B cell (primary cell): ENCODE measurements at regions not wholly inside any gene's neighbourhood (a gene's known extent, or its start where the extent isn't known, plus 50 kb on each side); places are given as distances from the start of the nearest gene placed in this dataset.

Experiments
- ATAC-seq: fragments of 200-7000 bp; cut with Tn5 transposase; one replicate; pipeline ENCODE4 v1.10.0; 2021; ENCODE audit warnings: low read depth, mild to moderate bottlenecking, moderate number of reproducible peaks, moderate library complexity
- CTCF ChIA-PET: fragments of 350-600 bp; sonication (Branson Sonifier 250); formaldehyde crosslinking; loops from one replicate; lab custom pipeline; 2021; ENCODE audit warnings: antibody characterized with exemption, inconsistent platforms; lab: Charles Lee
- POLR2A ChIA-PET: fragments of 350-600 bp; sonication (Branson Sonifier 250); formaldehyde crosslinking; loops from one replicate; lab custom pipeline; 2021; ENCODE audit warnings: antibody characterized with exemption; lab: Charles Lee
- DNase-seq: peaks from one replicate; pipeline ENCODE4 v3.0.0; 2013
- H2AFZ ChIP-seq: 2 replicates; pipeline ENCODE4 v1.6.1; 2012; ENCODE audit warnings: mild to moderate bottlenecking, low read depth, low read length; ENCODE audit not compliant: insufficient read depth, poor library complexity, severe bottlenecking
- H3K27ac ChIP-seq, 2 donors: 1 replicate in 1 of 2; 2 replicates in 1 of 2; pipeline ENCODE4 v1.5.1; 2012 to 2013; ENCODE audit warnings: low read length in 2 of 2, mild to moderate bottlenecking in 2 of 2, moderate library complexity in 1 of 2
- H3K27me3 ChIP-seq, 4 experiments: fragments of 200-600 bp in 1 of 4; sonication (generic) in 1 of 4; replicated peaks in 1 of 4; 1 replicate in 2 of 4; 2 replicates in 2 of 4; pipeline versions ENCODE4 v1.6.1 to v1.7.0; 2013 to 2016; ENCODE audit warnings: low read length in 3 of 4, mild to moderate bottlenecking in 2 of 4, mixed read lengths in 1 of 4, moderate library complexity in 1 of 4; ENCODE audit not compliant: insufficient read depth in 4 of 4, control insufficient read depth in 3 of 4; ENCODE audit errors: control extremely low read depth in 1 of 4
- H3K36me3 ChIP-seq, 2 experiments: replicated peaks in 1 of 2; 1 replicate in 1 of 2; 2 replicates in 1 of 2; pipeline versions ENCODE4 v1.6.1 to v1.7.1; 2013; ENCODE audit warnings: low read length in 1 of 2; ENCODE audit not compliant: insufficient read depth in 2 of 2, control insufficient read depth in 1 of 2; ENCODE audit errors: control extremely low read depth in 1 of 2, extremely low read depth in 1 of 2
- H3K4me1 ChIP-seq, 2 donors: fragments of 200-600 bp in 1 of 2; sonication (generic) in 1 of 2; 1 replicate in 1 of 2; 2 replicates in 1 of 2; pipeline versions ENCODE4 v1.5.1 to v1.6.1; 2013 to 2017; ENCODE audit warnings: low read length in 2 of 2; ENCODE audit not compliant: control insufficient read depth in 2 of 2, insufficient read depth in 2 of 2
- H3K4me2 ChIP-seq: replicated peaks from 2 replicates; pipeline ENCODE3; 2012; ENCODE audit warnings: mild to moderate bottlenecking, low read depth, low read length; ENCODE audit not compliant: poor library complexity, severe bottlenecking
- H3K4me3 ChIP-seq, 5 experiments: fragments of 200-600 bp in 1 of 5; sonication (generic) in 1 of 5; 1 replicate in 3 of 5; 2 replicates in 2 of 5; pipeline versions ENCODE4 v1.5.1 to v1.7.0; 2011 to 2016; ENCODE audit warnings: low read length in 4 of 5, mild to moderate bottlenecking in 4 of 5, low read depth in 2 of 5, control low read depth in 1 of 5, moderate library complexity in 1 of 5; ENCODE audit not compliant: insufficient read depth in 1 of 5; ENCODE audit errors: control extremely low read depth in 1 of 5, extremely low read depth in 1 of 5
- H3K79me2 ChIP-seq: fragments of 200-600 bp; sonication (generic); one replicate; pipeline ENCODE4 v1.6.0; 2016; ENCODE audit warnings: low read length; ENCODE audit not compliant: control insufficient read depth, insufficient read depth
- H3K9ac ChIP-seq: fragments of 200-600 bp; sonication (generic); 2 replicates; pipeline ENCODE4 v1.6.1; 2017; ENCODE audit warnings: mild to moderate bottlenecking, low read length, moderate library complexity
- H3K9me3 ChIP-seq, 3 donors: one replicate each; pipeline versions ENCODE4 v1.6.1 to v1.7.1; 2013; ENCODE audit warnings: low read length in 2 of 3; ENCODE audit not compliant: control insufficient read depth in 2 of 3, insufficient read depth in 1 of 3; ENCODE audit errors: control extremely low read depth in 1 of 3
- H4K20me1 ChIP-seq: 2 replicates; pipeline ENCODE4 v1.6.0; 2012; ENCODE audit warnings: mild to moderate bottlenecking, low read length; ENCODE audit not compliant: insufficient read depth, control insufficient read depth, poor library complexity, severe bottlenecking
- H3K27ac Mint-ChIP-seq: one replicate; pipeline ENCODE4 v1.8.0; 2021; ENCODE audit warnings: mixed read lengths
- H3K27me3 Mint-ChIP-seq: one replicate; pipeline ENCODE4 v1.8.0; 2021; ENCODE audit warnings: mixed read lengths
- H3K4me1 Mint-ChIP-seq: one replicate; pipeline ENCODE4 v1.8.0; 2021; ENCODE audit warnings: mixed read lengths
- H3K4me3 Mint-ChIP-seq: one replicate; pipeline ENCODE4 v1.8.0; 2021; ENCODE audit warnings: mixed read lengths
- H3K9me3 Mint-ChIP-seq: one replicate; pipeline ENCODE4 v1.8.0; 2022; ENCODE audit warnings: mixed read lengths; ENCODE audit not compliant: insufficient read depth
- CTCF ChIP-seq: fragments of 200-600 bp; IDR thresholded peaks from one replicate; pipeline ENCODE4 v1.8.0; 2022; ENCODE audit warnings: antibody characterized with exemption, mild to moderate bottlenecking
- EZH2 ChIP-seq: IDR thresholded peaks from 2 replicates; pipeline ENCODE4 v1.6.1; 2012; ENCODE audit warnings: borderline replicate concordance, low read depth, mild to moderate bottlenecking, moderate library complexity, low read length; ENCODE audit not compliant: insufficient read depth, poor library complexity, severe bottlenecking
- WGBS: methylation state at CpG from one replicate; pipeline ENCODE4 v1.1.5; 2013; ENCODE audit warnings: missing lambda C conversion rate; ENCODE audit not compliant: insufficient coverage; 5-methylcytosine and 5-hydroxymethylcytosine counted together
- intact Hi-C: fragments of 100-400 bp; cut with micrococcal nuclease; formaldehyde crosslinking; loops from one replicate; pipeline ENCODE4 v1.10.0; 2022

- CTCF ChIA-PET: interaction anchor here (0.6 kb wide), 1 partner anchor 35 kb away, joined by 5 read pairs; no protein-coding TSS in a partner anchor
- 96% methylated on average over 5 of the region's 5 CpGs for WGBS
These were observed 126.1 kb upstream of the CPEB4 start for GRCh38 chr5:173762045-173762444.

GRCh38 chr5:173762930-173763329 is 125.2 kb upstream of the CPEB4 start:
- Mint-ChIP-seq H3K27me3 (peaks cover 12% of the 10 kb centered on the region), H3K4me3 (no peak overlapping the region), H3K27ac (no peak overlapping the region), H3K9me3 (no peaks in the 10 kb centered on the region), H3K4me1 (peaks cover 34% of the 10 kb centered on the region)
- Histone ChIP-seq H3K79me2 (no peaks in the 10 kb centered on the region), H3K4me1 (peaks cover 7 to 19% of the 10 kb centered on the region in 2 donors), H3K4me3 (no peak overlapping the region), H2AFZ (no peak overlapping the region), H3K36me3 (no peaks in the 10 kb centered on the region), H3K27ac (no peak overlapping the region), H3K9ac (no peak overlapping the region), H4K20me1 (no peaks in the 10 kb centered on the region), H3K4me2 (no peak overlapping the region), H3K9me3 (no peaks in the 10 kb centered on the region), H3K27me3 (peaks cover 0 to 4% (median 0%) of the 10 kb centered on the region in 4 experiments)
- ATAC-seq (no peak), DNase-seq (no peak)
- intact Hi-C loops: no loop called here
- ChIA-PET POLR2A (no interaction called here), CTCF (no interaction called here)
- 33% methylated on average over 7 of the region's 7 CpGs for WGBS
- no peak for TF ChIP-seq CTCF
- no peak for TF ChIP-seq EZH2

More at GRCh38 chr5:173762045-173762444, 126.1 kb upstream of the CPEB4 start:
- Histone ChIP-seq H3K9ac (no peak overlapping the region), H4K20me1 (no peaks in the 10 kb centered on the region), H3K36me3 (no peaks in the 10 kb centered on the region), H2AFZ (no peak overlapping the region), H3K79me2 (no peaks in the 10 kb centered on the region), H3K4me3 (no peak overlapping the region), H3K4me1 (peaks cover 7 to 19% of the 10 kb centered on the region in 2 donors), H3K9me3 (no peaks in the 10 kb centered on the region), H3K4me2 (no peak overlapping the region), H3K27me3 (peaks cover 0 to 4% (median 0%) of the 10 kb centered on the region in 4 experiments), H3K27ac (no peak overlapping the region)
- Mint-ChIP-seq H3K4me1 (peaks cover 34% of the 10 kb centered on the region), H3K4me3 (no peak overlapping the region), H3K27ac (no peak overlapping the region), H3K9me3 (no peaks in the 10 kb centered on the region), H3K27me3 (peaks cover 12% of the 10 kb centered on the region)
- ATAC-seq: no peak
- intact Hi-C loops: no loop called here
- DNase-seq: no peak
- POLR2A ChIA-PET: no interaction called here
- TF ChIP-seq EZH2 (no peak), CTCF (no peak)
